BLaER1 treated with 17β-estradiol and CSF1 and Interleukin-3, amounts not matched to agents 10 nM and 100 nM (cell line): ENCODE measurements at regions not wholly inside any gene's neighbourhood (a gene's known extent, or its start where the extent isn't known, plus 50 kb on each side); places are given as distances from the start of the nearest gene placed in this dataset.

Experiments used
- H3K27ac ChIP-seq, 11 experiments: shearing (Covaris generic); formaldehyde crosslinking; 2 replicates each; pipeline ENCODE4 v1.8.1; 2022
- H3K27me3 ChIP-seq, 11 experiments: shearing (Covaris generic); formaldehyde crosslinking; 2 replicates each; pipeline ENCODE4 v1.8.1; 2022
- H3K36me3 ChIP-seq, 11 experiments: shearing (Covaris generic); formaldehyde crosslinking; 2 replicates each; pipeline ENCODE4 v1.8.1; 2022
- H3K4me1 ChIP-seq, 10 experiments: shearing (Covaris generic); formaldehyde crosslinking; 2 replicates each; pipeline ENCODE4 v1.8.1; 2022
- H3K4me2 ChIP-seq, 11 experiments: shearing (Covaris generic); formaldehyde crosslinking; 2 replicates each; pipeline ENCODE4 v1.8.1; 2022
- H3K4me3 ChIP-seq, 10 experiments: shearing (Covaris generic); formaldehyde crosslinking; 2 replicates each; pipeline ENCODE4 v1.8.1; 2022
- H3K9ac ChIP-seq, 11 experiments: shearing (Covaris generic); formaldehyde crosslinking; 2 replicates each; pipeline ENCODE4 v1.8.1; 2022
- H3K9me3 ChIP-seq, 11 experiments: shearing (Covaris generic); formaldehyde crosslinking; replicated peaks in 1 of 11; 2 replicates each; pipeline ENCODE4 v1.8.1; 2022
- H4K20me1 ChIP-seq, 11 experiments: shearing (Covaris generic); formaldehyde crosslinking; 2 replicates each; pipeline ENCODE4 v1.8.1; 2022
- Cebpa-rat ChIP-seq, 11 experiments: shearing (Covaris generic); IDR thresholded peaks; 2 replicates each; pipeline ENCODE4 v1.8.1; 2022

- no peak overlapping the region for H3K4me2 ChIP-seq
- no peak overlapping the region for H3K4me3 ChIP-seq
- no peaks in the 10 kb centered on the region for H4K20me1 ChIP-seq
- H3K27me3 ChIP-seq, result no peaks in the 10 kb centered on the region
- TF ChIP-seq Cebpa-rat (IDR thresholded peaks at IDR 0.05), result no peak
- no peaks in the 10 kb centered on the region for H3K36me3 ChIP-seq
- no peak overlapping the region for H3K27ac ChIP-seq
- no peaks in the 10 kb centered on the region for H3K4me1 ChIP-seq
- peaks cover 0 to 43% (median 4%) of the 10 kb centered on the region in 11 experiments; a peak in 10 of 22 replicates for H3K9me3 ChIP-seq
- H3K9ac ChIP-seq, result no peak overlapping the region
Observed at GRCh38 chr3:106593381-106593780, 724.6 kb upstream of the CBLB start.

GRCh38 chr3:106609666-106610301 is 741.0 kb upstream of the CBLB start:
- H3K9ac ChIP-seq, result no peak overlapping the region
- H3K27ac ChIP-seq, result peak overlapping the region in 3 of 11 experiments; percentile 4 to 19 (median 15); a peak in 5 of 22 replicates
- no peaks in the 10 kb centered on the region for H3K27me3 ChIP-seq
- H3K4me3 ChIP-seq, result no peak overlapping the region
- H3K4me2 ChIP-seq, result no peak overlapping the region
- H3K4me1 ChIP-seq, result 0 out of 20 replicates have a peak, but pooled peaks cover 0 to 4% (median 0%) of the 10 kb centered on the region in 10 experiments
- peaks cover 11 to 20% (median 17%) of the 10 kb centered on the region in 11 experiments; a peak in 21 of 22 replicates for H3K9me3 ChIP-seq
- TF ChIP-seq Cebpa-rat (IDR thresholded peaks at IDR 0.05), result no peak
- H3K36me3 ChIP-seq, result no peaks in the 10 kb centered on the region
- no peaks in the 10 kb centered on the region for H4K20me1 ChIP-seq

- Histone ChIP-seq H3K27me3 (no peaks in the 10 kb centered on the region), H4K20me1 (no peaks in the 10 kb centered on the region), H3K27ac (no peak overlapping the region), H3K9me3 (peaks cover 11 to 19% (median 16%) of the 10 kb centered on the region in 11 experiments; a peak in 21 of 22 replicates), H3K9ac (no peak overlapping the region), H3K4me1 (0 out of 20 replicates have a peak, but pooled peaks cover 0 to 4% (median 0%) of the 10 kb centered on the region in 10 experiments), H3K4me2 (no peak overlapping the region), H3K36me3 (no peaks in the 10 kb centered on the region), H3K4me3 (no peak overlapping the region)
- no peak for TF ChIP-seq Cebpa-rat (IDR thresholded peaks at IDR 0.05)
Observed at GRCh38 chr3:106610362-106610959, 741.6 kb upstream of the CBLB start.

GRCh38 chr3:106611116-106611515 is 742.3 kb upstream of the CBLB start:
- Histone ChIP-seq H3K4me1 (0 out of 20 replicates have a peak, but pooled peaks cover 0 to 4% (median 0%) of the 10 kb centered on the region in 10 experiments), H3K9ac (no peak overlapping the region), H3K36me3 (no peaks in the 10 kb centered on the region), H3K4me2 (no peak overlapping the region), H3K4me3 (no peak overlapping the region), H4K20me1 (no peaks in the 10 kb centered on the region), H3K9me3 (peaks cover 11 to 19% (median 16%) of the 10 kb centered on the region in 11 experiments; a peak in 21 of 22 replicates), H3K27ac (no peak overlapping the region), H3K27me3 (no peaks in the 10 kb centered on the region)
- no peak for TF ChIP-seq Cebpa-rat (IDR thresholded peaks at IDR 0.05)

- TF ChIP-seq Cebpa-rat (IDR thresholded peaks at IDR 0.05), result no peak
- Histone ChIP-seq H3K36me3 (no peaks in the 10 kb centered on the region), H3K9me3 (peaks cover 11 to 19% (median 16%) of the 10 kb centered on the region in 11 experiments; a peak in 21 of 22 replicates), H4K20me1 (no peaks in the 10 kb centered on the region), H3K4me3 (no peak overlapping the region), H3K4me1 (0 out of 20 replicates have a peak, but pooled peaks cover 0 to 4% (median 0%) of the 10 kb centered on the region in 10 experiments), H3K27me3 (no peaks in the 10 kb centered on the region), H3K4me2 (no peak overlapping the region), H3K9ac (no peak overlapping the region), H3K27ac (no peak overlapping the region)
Observed at GRCh38 chr3:106611841-106612240, 743.0 kb upstream of the CBLB start.

- H3K9ac ChIP-seq, result no peak overlapping the region
- H3K27ac ChIP-seq, result no peak overlapping the region
- no peak for TF ChIP-seq Cebpa-rat (IDR thresholded peaks at IDR 0.05)
- no peaks in the 10 kb centered on the region for H3K27me3 ChIP-seq
- H3K9me3 ChIP-seq, result peaks cover 11 to 19% (median 16%) of the 10 kb centered on the region in 11 experiments; a peak in 21 of 22 replicates
- no peaks in the 10 kb centered on the region for H3K4me1 ChIP-seq
- H4K20me1 ChIP-seq, result no peaks in the 10 kb centered on the region
- no peak overlapping the region for H3K4me3 ChIP-seq
- no peak overlapping the region for H3K4me2 ChIP-seq
- no peaks in the 10 kb centered on the region for H3K36me3 ChIP-seq
Observed at GRCh38 chr3:106616556-106616955, 747.7 kb upstream of the CBLB start.

GRCh38 chr3:106617276-106617675 is 748.5 kb upstream of the CBLB start:
- no peaks in the 10 kb centered on the region for H3K36me3 ChIP-seq
- no peak overlapping the region for H3K9ac ChIP-seq
- H3K4me2 ChIP-seq, result no peak overlapping the region
- no peak overlapping the region for H3K27ac ChIP-seq
- H3K9me3 ChIP-seq, result peaks cover 11 to 19% (median 16%) of the 10 kb centered on the region in 11 experiments; a peak in 21 of 22 replicates
- no peaks in the 10 kb centered on the region for H3K4me1 ChIP-seq
- TF ChIP-seq Cebpa-rat (IDR thresholded peaks at IDR 0.05), result no peak
- H3K4me3 ChIP-seq, result no peak overlapping the region
- no peaks in the 10 kb centered on the region for H3K27me3 ChIP-seq
- H4K20me1 ChIP-seq, result no peaks in the 10 kb centered on the region

GRCh38 chr3:106620646-106621045 is 751.8 kb upstream of the CBLB start:
- no peaks in the 10 kb centered on the region for H3K4me1 ChIP-seq
- H3K27ac ChIP-seq, result no peak overlapping the region
- H3K4me3 ChIP-seq, result no peak overlapping the region
- H3K9ac ChIP-seq, result no peak overlapping the region
- peaks cover 6 to 22% (median 15%) of the 10 kb centered on the region in 11 experiments; a peak in 18 of 22 replicates for H3K9me3 ChIP-seq
- H3K36me3 ChIP-seq, result no peaks in the 10 kb centered on the region
- no peak for TF ChIP-seq Cebpa-rat (IDR thresholded peaks at IDR 0.05)
- H3K4me2 ChIP-seq, result no peak overlapping the region
- no peaks in the 10 kb centered on the region for H4K20me1 ChIP-seq
- H3K27me3 ChIP-seq, result no peaks in the 10 kb centered on the region

GRCh38 chr3:106624154-106624553 is 753.1 kb upstream of the CCDC54 start:
- no peaks in the 10 kb centered on the region for H3K36me3 ChIP-seq
- peaks cover 6 to 22% (median 15%) of the 10 kb centered on the region in 11 experiments; a peak in 18 of 22 replicates for H3K9me3 ChIP-seq
- H4K20me1 ChIP-seq, result no peaks in the 10 kb centered on the region
- TF ChIP-seq Cebpa-rat (IDR thresholded peaks at IDR 0.05), result no peak
- no peak overlapping the region for H3K27ac ChIP-seq
- no peak overlapping the region for H3K9ac ChIP-seq
- peaks cover 0 to 13% (median 3%) of the 10 kb centered on the region in 10 experiments; a peak in 10 of 20 replicates for H3K4me1 ChIP-seq
- H3K4me3 ChIP-seq, result no peak overlapping the region
- no peak overlapping the region for H3K4me2 ChIP-seq
- no peaks in the 10 kb centered on the region for H3K27me3 ChIP-seq
